Hepatocyte (in vitro differentiated cells): ENCODE measurements at regions not wholly inside any gene's neighbourhood (a gene's known extent, or its start where the extent isn't known, plus 50 kb on each side); places are given as distances from the start of the nearest gene placed in this dataset.

Experiments used
- CTCF ChIP-seq: fragments of 200-600 bp; sonication (generic); IDR thresholded peaks from 2 replicates; pipeline ENCODE4 v1.5.1; 2016; ENCODE audit warnings: antibody characterized with exemption, mild to moderate bottlenecking; ENCODE audit not compliant: poor library complexity
- EZH2 ChIP-seq: fragments of 200-600 bp; sonication (generic); IDR thresholded peaks from 2 replicates; pipeline ENCODE4 v1.6.1; 2016; ENCODE audit warnings: antibody characterized with exemption, mild to moderate bottlenecking, borderline replicate concordance
- EZH2phosphoT487 ChIP-seq: fragments of 200-600 bp; sonication (generic); IDR thresholded peaks from one replicate; pipeline ENCODE4 v1.6.1; 2018; ENCODE audit warnings: antibody characterized with exemption, mild to moderate bottlenecking, low read depth, moderate library complexity; ENCODE audit not compliant: unreplicated experiment, severe bottlenecking

- TF ChIP-seq CTCF (no peak), EZH2 (no peak), EZH2phosphoT487 (no peak)
These were observed 317.9 kb downstream of the TCERG1L start for GRCh38 chr10:130993612-130994011.
